ENCODE measurements at regions not wholly inside any gene's neighbourhood (a gene's known extent, or its start where the extent isn't known, plus 50 kb on each side); places are given as distances from the start of the nearest gene placed in this dataset.

- no peak for TF ChIP-seq CTCF (IDR thresholded peaks at IDR 0.05; ENCODE audit: low read depth, low read length)
- no peak for DNase-seq
- H3K36me3 ChIP-seq: no peaks in the 10 kb centered on the region
Observed at GRCh38 chr5:8239198-8239597, 370.2 kb downstream of the MTRR start.

GRCh38 chr5:8239646-8240045, 370.7 kb downstream of the MTRR start:
- TF ChIP-seq CTCF (IDR thresholded peaks at IDR 0.05; ENCODE audit: low read depth, low read length): no peak
- Histone ChIP-seq H3K4me1 (no peaks in the 10 kb centered on the region), H3K9me3 (no peaks in the 10 kb centered on the region)

More at GRCh38 chr5:8239198-8239597, 370.2 kb downstream of the MTRR start:
- no peak overlapping the region for H3K4me3 ChIP-seq (ENCODE audit: low read depth, low read length)
- H3K9me3 ChIP-seq: no peaks in the 10 kb centered on the region
- H3K27me3 ChIP-seq: no peaks in the 10 kb centered on the region
- H3K4me1 ChIP-seq: no peaks in the 10 kb centered on the region

GRCh38 chr5:8241076-8241475, 372.1 kb downstream of the MTRR start:
- TF ChIP-seq CTCF (IDR thresholded peaks at IDR 0.05; ENCODE audit: low read depth, low read length): no peak
- no peaks in the 10 kb centered on the region for H3K9me3 ChIP-seq
- H3K4me1 ChIP-seq: no peaks in the 10 kb centered on the region
- DNase-seq: no peak
- no peak overlapping the region for H3K4me3 ChIP-seq (ENCODE audit: low read depth, low read length)
- no peaks in the 10 kb centered on the region for H3K36me3 ChIP-seq
- H3K27me3 ChIP-seq: no peaks in the 10 kb centered on the region

More at GRCh38 chr5:8239646-8240045, 370.7 kb downstream of the MTRR start:
- no peak for DNase-seq
- H3K36me3 ChIP-seq: no peaks in the 10 kb centered on the region
- H3K27me3 ChIP-seq: no peaks in the 10 kb centered on the region
- no peak overlapping the region for H3K4me3 ChIP-seq (ENCODE audit: low read depth, low read length)

- Histone ChIP-seq H3K27me3 (no peaks in the 10 kb centered on the region), H3K36me3 (no peaks in the 10 kb centered on the region), H3K4me3 (ENCODE audit: low read depth, low read length) (no peak overlapping the region), H3K4me1 (no peaks in the 10 kb centered on the region), H3K9me3 (no peaks in the 10 kb centered on the region)
- DNase-seq: no peak
- TF ChIP-seq CTCF (IDR thresholded peaks at IDR 0.05; ENCODE audit: low read depth, low read length): no peak
Observed at GRCh38 chr5:8241558-8241957, 372.6 kb downstream of the MTRR start.

GRCh38 chr5:8247049-8247899, 378.3 kb downstream of the MTRR start:
- Histone ChIP-seq H3K27me3 (no peaks in the 10 kb centered on the region), H3K9me3 (no peaks in the 10 kb centered on the region), H3K4me1 (no peaks in the 10 kb centered on the region), H3K4me3 (ENCODE audit: low read depth, low read length) (no peak overlapping the region), H3K36me3 (no peaks in the 10 kb centered on the region)
- no peak for TF ChIP-seq CTCF (IDR thresholded peaks at IDR 0.05; ENCODE audit: low read depth, low read length)
- no peak for DNase-seq

DNA sequence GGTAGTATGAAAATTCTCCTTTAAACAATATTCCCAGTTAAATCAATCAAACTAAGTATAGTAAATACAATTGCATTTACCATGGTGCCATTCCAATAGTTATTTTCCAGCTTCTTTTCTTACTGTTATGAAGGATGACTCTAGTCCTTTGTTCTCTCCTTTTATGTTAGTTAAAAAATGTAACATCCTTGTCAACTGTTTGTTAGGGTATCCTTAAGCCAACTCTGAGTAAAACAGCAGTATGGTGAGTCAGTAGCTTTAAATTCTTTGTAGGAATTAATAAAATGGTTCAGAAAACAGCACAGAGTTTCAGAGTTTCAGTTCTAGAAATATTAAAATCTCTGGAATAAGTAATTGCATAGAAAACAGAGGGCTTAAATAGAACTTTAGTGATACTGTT, 384.4 kb downstream of the MTRR start:
- H3K4me3 ChIP-seq (ENCODE audit: low read depth, low read length): no peak overlapping the region
- H3K27me3 ChIP-seq: no peaks in the 10 kb centered on the region
- H3K36me3 ChIP-seq: no peaks in the 10 kb centered on the region
- no peaks in the 10 kb centered on the region for H3K9me3 ChIP-seq
- no peaks in the 10 kb centered on the region for H3K4me1 ChIP-seq
- no peak for DNase-seq
- no peak for TF ChIP-seq CTCF (IDR thresholded peaks at IDR 0.05; ENCODE audit: low read depth, low read length)
